ENCODE measurements at regions not wholly inside any gene's neighbourhood (a gene's known extent, or its start where the extent isn't known, plus 50 kb on each side); places are given as distances from the start of the nearest gene placed in this dataset.
"Not testable (repeated sequence)": the region's sequence is repeated elsewhere in the genome, so short reads cannot be mapped to it uniquely, and the experiment has no call there.

- Histone ChIP-seq H4K8ac (ENCODE audit: low read length) (no peak overlapping the region), H3K4me2 (ENCODE audit: low read length, poor library complexity, severe bottlenecking) (no peak overlapping the region), H4K91ac (ENCODE audit: low read length) (no peak overlapping the region), H2AFZ (ENCODE audit: low read depth, low read length) (no peak overlapping the region), H2BK15ac (ENCODE audit: low read depth, poor library complexity, severe bottlenecking) (no peak overlapping the region), H3K18ac (ENCODE audit: low read depth in 1 of 2, low read length in 2 of 2) (no peak overlapping the region), H3K79me1 (replicated peaks; ENCODE audit: low read length, poor library complexity, severe bottlenecking) (no peaks in the 10 kb centered on the region), H3K36me3 (ENCODE audit: control insufficient read depth in 1 of 2, insufficient read depth in 2 of 2, low read depth in 1 of 2, low read length in 2 of 2) (no peaks in the 10 kb centered on the region), H2BK12ac (ENCODE audit: low read length in 2 of 2) (no peak overlapping the region), H3K9me3 (ENCODE audit: control insufficient read depth, low read length) (peaks cover 31% of the 10 kb centered on the region), H3K4me3 (ENCODE audit: insufficient read depth in 1 of 2, low read depth in 1 of 2, low read length in 2 of 2) (no peak overlapping the region), H3K27me3 (ENCODE audit: control insufficient read depth in 1 of 2, insufficient read depth in 1 of 2, low read length in 2 of 2) (no peaks in the 10 kb centered on the region), H3K14ac (ENCODE audit: low read length in 2 of 2) (no peak overlapping the region), H3K4ac (ENCODE audit: low read depth in 1 of 2, low read length in 2 of 2) (no peak overlapping the region), H3K27ac (ENCODE audit: low read length, poor library complexity, severe bottlenecking) (no peak overlapping the region), H2BK5ac (ENCODE audit: low read depth, low read length, poor library complexity, severe bottlenecking) (no peak overlapping the region), H2BK120ac (ENCODE audit: low read depth, low read length) (no peak overlapping the region), H3K4me1 (ENCODE audit: control insufficient read depth, insufficient read depth, low read depth, low read length) (no peaks in the 10 kb centered on the region), H3K9ac (ENCODE audit: low read length) (no peak overlapping the region), H3K23ac (ENCODE audit: low read length in 2 of 2) (no peak overlapping the region), H2AK5ac (ENCODE audit: low read length, severe bottlenecking) (no peak overlapping the region)
- no peak for DNase-seq
- WGBS: 73% methylated on average over 1 of the region's 2 CpGs
Measured at GRCh38 chr2:209008636-209009287, 415.1 kb upstream of the MAP2 start.

GRCh38 chr2:209018633-209019032 is 405.2 kb upstream of the MAP2 start:
- H2BK120ac ChIP-seq (ENCODE audit: low read depth, low read length); H4K8ac ChIP-seq (ENCODE audit: low read length); H3K79me1 ChIP-seq (replicated peaks; ENCODE audit: low read length, poor library complexity, severe bottlenecking); H3K9ac ChIP-seq (ENCODE audit: low read length); DNase-seq; H3K27me3 ChIP-seq (ENCODE audit: control insufficient read depth in 1 of 2, insufficient read depth in 1 of 2, low read length in 2 of 2); H3K4ac ChIP-seq (ENCODE audit: low read depth in 1 of 2, low read length in 2 of 2); H3K4me2 ChIP-seq (ENCODE audit: low read length, poor library complexity, severe bottlenecking); H3K18ac ChIP-seq (ENCODE audit: low read depth in 1 of 2, low read length in 2 of 2); H3K23ac ChIP-seq (ENCODE audit: low read length in 2 of 2); H2BK12ac ChIP-seq (ENCODE audit: low read length in 2 of 2); H2AFZ ChIP-seq (ENCODE audit: low read depth, low read length); H4K91ac ChIP-seq (ENCODE audit: low read length); H3K14ac ChIP-seq (ENCODE audit: low read length in 2 of 2); H3K4me1 ChIP-seq (ENCODE audit: control insufficient read depth, insufficient read depth, low read depth, low read length); H2BK5ac ChIP-seq (ENCODE audit: low read depth, low read length, poor library complexity, severe bottlenecking); H2AK5ac ChIP-seq (ENCODE audit: low read length, severe bottlenecking); H3K36me3 ChIP-seq (ENCODE audit: control insufficient read depth in 1 of 2, insufficient read depth in 2 of 2, low read depth in 1 of 2, low read length in 2 of 2); H3K9me3 ChIP-seq (ENCODE audit: control insufficient read depth, low read length); H3K27ac ChIP-seq (ENCODE audit: low read length, poor library complexity, severe bottlenecking); H2BK15ac ChIP-seq (ENCODE audit: low read depth, poor library complexity, severe bottlenecking); H3K4me3 ChIP-seq (ENCODE audit: insufficient read depth in 1 of 2, low read depth in 1 of 2, low read length in 2 of 2): not testable (repeated sequence)
- WGBS: 66% methylated on average over 5 of the region's 6 CpGs

- no peak overlapping the region for H2BK120ac ChIP-seq (ENCODE audit: low read depth, low read length)
- H3K27ac ChIP-seq (ENCODE audit: low read length, poor library complexity, severe bottlenecking): no peak overlapping the region
- no peak overlapping the region for H2AK5ac ChIP-seq (ENCODE audit: low read length, severe bottlenecking)
- H3K4me3 ChIP-seq (ENCODE audit: insufficient read depth in 1 of 2, low read depth in 1 of 2, low read length in 2 of 2): no peak overlapping the region
- no peak overlapping the region for H3K14ac ChIP-seq (ENCODE audit: low read length in 2 of 2)
- DNase-seq: no peak
- no peak overlapping the region for H2BK15ac ChIP-seq (ENCODE audit: low read depth, poor library complexity, severe bottlenecking)
- H4K91ac ChIP-seq (ENCODE audit: low read length): no peak overlapping the region
- peaks cover 10% of the 10 kb centered on the region for H3K9me3 ChIP-seq (ENCODE audit: control insufficient read depth, low read length)
- H3K79me1 ChIP-seq (replicated peaks; ENCODE audit: low read length, poor library complexity, severe bottlenecking): no peaks in the 10 kb centered on the region
- no peak overlapping the region for H3K23ac ChIP-seq (ENCODE audit: low read length in 2 of 2)
- no peaks in the 10 kb centered on the region for H3K4me1 ChIP-seq (ENCODE audit: control insufficient read depth, insufficient read depth, low read depth, low read length)
- H3K36me3 ChIP-seq (ENCODE audit: control insufficient read depth in 1 of 2, insufficient read depth in 2 of 2, low read depth in 1 of 2, low read length in 2 of 2): no peaks in the 10 kb centered on the region
- no peak overlapping the region for H3K18ac ChIP-seq (ENCODE audit: low read depth in 1 of 2, low read length in 2 of 2)
- no peak overlapping the region for H2BK12ac ChIP-seq (ENCODE audit: low read length in 2 of 2)
- no peak overlapping the region for H4K8ac ChIP-seq (ENCODE audit: low read length)
- no peak overlapping the region for H3K4ac ChIP-seq (ENCODE audit: low read depth in 1 of 2, low read length in 2 of 2)
- no peak overlapping the region for H3K9ac ChIP-seq (ENCODE audit: low read length)
- H3K4me2 ChIP-seq (ENCODE audit: low read length, poor library complexity, severe bottlenecking): no peak overlapping the region
- WGBS: 90% methylated on average over 1 of the region's 1 CpG
- no peak overlapping the region for H2BK5ac ChIP-seq (ENCODE audit: low read depth, low read length, poor library complexity, severe bottlenecking)
- no peaks in the 10 kb centered on the region for H3K27me3 ChIP-seq (ENCODE audit: control insufficient read depth in 1 of 2, insufficient read depth in 1 of 2, low read length in 2 of 2)
- H2AFZ ChIP-seq (ENCODE audit: low read depth, low read length): no peak overlapping the region
Measured at GRCh38 chr2:209029249-209029648, 394.6 kb upstream of the MAP2 start.

GRCh38 chr2:209044307-209044706 is 379.5 kb upstream of the MAP2 start:
- Histone ChIP-seq H3K18ac (ENCODE audit: low read depth in 1 of 2, low read length in 2 of 2) (no peak overlapping the region), H3K4me3 (ENCODE audit: insufficient read depth in 1 of 2, low read depth in 1 of 2, low read length in 2 of 2) (no peak overlapping the region), H3K14ac (ENCODE audit: low read length in 2 of 2) (no peak overlapping the region), H3K4ac (ENCODE audit: low read depth in 1 of 2, low read length in 2 of 2) (no peak overlapping the region), H3K27ac (ENCODE audit: low read length, poor library complexity, severe bottlenecking) (no peak overlapping the region), H3K27me3 (ENCODE audit: control insufficient read depth in 1 of 2, insufficient read depth in 1 of 2, low read length in 2 of 2) (no peaks in the 10 kb centered on the region), H3K9ac (ENCODE audit: low read length) (no peak overlapping the region), H2AK5ac (ENCODE audit: low read length, severe bottlenecking) (no peak overlapping the region), H2AFZ (ENCODE audit: low read depth, low read length) (no peak overlapping the region), H2BK5ac (ENCODE audit: low read depth, low read length, poor library complexity, severe bottlenecking) (no peak overlapping the region), H3K4me2 (ENCODE audit: low read length, poor library complexity, severe bottlenecking) (no peak overlapping the region), H2BK15ac (ENCODE audit: low read depth, poor library complexity, severe bottlenecking) (no peak overlapping the region), H3K23ac (ENCODE audit: low read length in 2 of 2) (no peak overlapping the region), H4K91ac (ENCODE audit: low read length) (no peak overlapping the region), H3K4me1 (ENCODE audit: control insufficient read depth, insufficient read depth, low read depth, low read length) (no peaks in the 10 kb centered on the region), H2BK12ac (ENCODE audit: low read length in 2 of 2) (no peak overlapping the region), H3K9me3 (ENCODE audit: control insufficient read depth, low read length) (no peaks in the 10 kb centered on the region), H2BK120ac (ENCODE audit: low read depth, low read length) (no peak overlapping the region), H4K8ac (ENCODE audit: low read length) (no peak overlapping the region), H3K36me3 (ENCODE audit: control insufficient read depth in 1 of 2, insufficient read depth in 2 of 2, low read depth in 1 of 2, low read length in 2 of 2) (no peaks in the 10 kb centered on the region), H3K79me1 (replicated peaks; ENCODE audit: low read length, poor library complexity, severe bottlenecking) (no peaks in the 10 kb centered on the region)
- DNase-seq: no peak
- 60% methylated on average over 2 of the region's 2 CpGs for WGBS
